HCT116 (cell line): ENCODE measurements at regions not wholly inside any gene's neighbourhood (a gene's known extent, or its start where the extent isn't known, plus 50 kb on each side); places are given as distances from the start of the nearest gene placed in this dataset.

Source experiments
- ATAC-seq: fragments of 200-7000 bp; cut with Tn5 transposase; 2 replicates; pipeline ENCODE4 v1.9.1; 2020; ENCODE audit warnings: mild to moderate bottlenecking, moderate library complexity
- BruUV-seq: library from RNA; stranded (reverse); fragments of 400-500 nt; replicated peaks from 2 replicates; lab custom pipeline; 2021; lab: Mats Ljungman, UMichigan
- CTCF ChIA-PET: fragments of 300-600 bp; sonication (Branson Sonifier 250); formaldehyde crosslinking; loops from one replicate; lab custom pipeline; 2021; ENCODE audit warnings: antibody characterized with exemption; lab: Charles Lee
- POLR2A ChIA-PET: fragments of 300-600, 350-600 bp; sonication (Branson Sonifier 250); formaldehyde crosslinking; loops from one replicate; lab custom pipeline; 2021; ENCODE audit warnings: antibody characterized with exemption; lab: Charles Lee
- RAD21 ChIA-PET, 2 experiments: fragments of 300-600 bp; sonication (Branson Sonifier 250); formaldehyde crosslinking; loops; one replicate each; lab custom pipeline; 2023; ENCODE audit warnings: low total read pairs in 2 of 2; ENCODE audit not compliant: uncharacterized antibody in 2 of 2, unreplicated experiment in 2 of 2, low non-redundant PET in 1 of 2; lab: Charles Lee
- DNase-seq: peaks from one replicate; pipeline ENCODE4 v3.0.0-alpha.2; 2010; ENCODE audit warnings: low read depth, low spot score
- H2AFZ ChIP-seq: fragments of 200-600 bp; shearing (Covaris generic), sonication (generic); 2 replicates; pipeline ENCODE4 v1.6.1; 2017; ENCODE audit warnings: low read depth, mixed run types, mixed read lengths, antibody characterized with exemption, low read length; ENCODE audit not compliant: poor library complexity, severe bottlenecking
- H3K27ac ChIP-seq: 2 replicates; pipeline ENCODE4 v1.5.1; 2012; ENCODE audit warnings: low read depth, low read length
- H3K27me3 ChIP-seq: fragments of 200-600 bp; sonication (generic); 2 replicates; pipeline ENCODE4 v1.6.1; 2016; ENCODE audit warnings: mixed run types, low read length, mixed read lengths; ENCODE audit not compliant: insufficient read depth
- H3K36me3 ChIP-seq, 2 experiments: fragments of 200-500 bp in 1 of 2; fragments of 200-600 bp in 1 of 2; sonication (Bioruptor generic) in 1 of 2; sonication (generic) in 1 of 2; 2 replicates each; pipeline versions ENCODE4 v1.5.1 to v1.6.1; 2014 to 2016; ENCODE audit warnings: low read length in 2 of 2, inconsistent platforms in 1 of 2, mixed read lengths in 1 of 2, mixed run types in 1 of 2; ENCODE audit not compliant: insufficient read depth in 2 of 2, control insufficient read depth in 1 of 2
- H3K4me1 ChIP-seq, 2 experiments: fragments of 200-600 bp in 1 of 2; sonication (generic) in 1 of 2; 2 replicates each; pipeline versions ENCODE4 v1.5.1 to v1.6.1; 2012 to 2017; ENCODE audit warnings: low read length in 2 of 2, inconsistent platforms in 1 of 2, mild to moderate bottlenecking in 1 of 2, mixed read lengths in 1 of 2, mixed run types in 1 of 2, moderate library complexity in 1 of 2; ENCODE audit not compliant: insufficient read depth in 2 of 2, control insufficient read depth in 1 of 2
- H3K4me2 ChIP-seq: fragments of 200-600 bp; sonication (generic); 2 replicates; pipeline ENCODE4 v1.6.1; 2017; ENCODE audit warnings: mixed run types, low read length, mixed read lengths
- H3K4me3 ChIP-seq, 2 experiments: fragments of 200-600 bp in 1 of 2; sonication (generic) in 1 of 2; replicated peaks in 1 of 2; 2 replicates each; pipeline ENCODE4 v1.5.1; 2011 to 2016; ENCODE audit warnings: low read length in 2 of 2, control low read depth in 1 of 2, low read depth in 1 of 2, mild to moderate bottlenecking in 1 of 2, mixed read lengths in 1 of 2, mixed run types in 1 of 2
- H3K79me2 ChIP-seq: fragments of 200-600 bp; sonication (generic); 2 replicates; pipeline ENCODE4 v1.6.1; 2017; ENCODE audit warnings: mild to moderate bottlenecking, mixed run types, low read length, moderate library complexity, mixed read lengths; ENCODE audit not compliant: insufficient read depth
- H3K9ac ChIP-seq: fragments of 200-600 bp; sonication (generic); 2 replicates; pipeline ENCODE4 v1.6.1; 2016; ENCODE audit warnings: low read length, mixed read lengths
- H3K9me2 ChIP-seq: fragments of 200-600 bp; sonication (generic), shearing (Covaris generic); 2 replicates; pipeline ENCODE4 v1.6.1; 2017; ENCODE audit warnings: mixed run types, mild to moderate bottlenecking, moderate library complexity; ENCODE audit not compliant: insufficient read depth
- H3K9me3 ChIP-seq, 2 experiments: fragments of 200-500 bp in 1 of 2; fragments of 200-600 bp in 1 of 2; sonication (Bioruptor generic) in 1 of 2; sonication (generic) in 1 of 2; 2 replicates each; pipeline ENCODE4 v1.6.1; 2014 to 2017; ENCODE audit warnings: low read length in 2 of 2, mixed read lengths in 2 of 2, inconsistent platforms in 1 of 2, low read depth in 1 of 2, mild to moderate bottlenecking in 1 of 2, mixed run types in 1 of 2, moderate library complexity in 1 of 2; ENCODE audit not compliant: control insufficient read depth in 1 of 2, insufficient read depth in 1 of 2
- H4K20me1 ChIP-seq: fragments of 200-600 bp; sonication (generic), shearing (Covaris generic); 2 replicates; pipeline ENCODE4 v1.6.1; 2017; ENCODE audit warnings: mixed run types, mild to moderate bottlenecking, moderate library complexity; ENCODE audit not compliant: insufficient read depth
- CEBPB ChIP-seq: IDR thresholded peaks from 2 replicates; pipeline ENCODE4 v1.6.1; 2012; ENCODE audit warnings: low read depth
- EGR1 ChIP-seq: IDR thresholded peaks from 2 replicates; pipeline ENCODE4 v1.6.1; 2012; ENCODE audit warnings: low read depth
- ELF1 ChIP-seq: IDR thresholded peaks from 2 replicates; pipeline ENCODE4 v1.6.1; 2012; ENCODE audit warnings: low read depth, borderline replicate concordance
- EZH2 ChIP-seq: fragments of 200-600 bp; sonication (generic); IDR thresholded peaks from 2 replicates; pipeline ENCODE4 v1.6.1; 2017; ENCODE audit warnings: antibody characterized with exemption, mixed run types
- FOSL1 ChIP-seq: IDR thresholded peaks from 2 replicates; pipeline ENCODE4 v1.6.1; 2012; ENCODE audit warnings: low read depth
- POLR2A ChIP-seq: IDR thresholded peaks from 2 replicates; pipeline ENCODE4 v1.7.0; 2011; ENCODE audit warnings: borderline replicate concordance; ENCODE audit not compliant: insufficient read depth, insufficient read length; ENCODE audit errors: extremely low read depth
- POLR2AphosphoS5 ChIP-seq: IDR thresholded peaks from 2 replicates; pipeline ENCODE4 v1.6.1; 2011; ENCODE audit warnings: mild to moderate bottlenecking, low read depth, low read length, moderate library complexity
- SIN3A ChIP-seq: IDR thresholded peaks from 2 replicates; pipeline ENCODE4 v1.6.1; 2012; ENCODE audit warnings: low read depth
- SP1 ChIP-seq: IDR thresholded peaks from 2 replicates; pipeline ENCODE4 v1.6.1; 2012; ENCODE audit warnings: low read depth
- SRF ChIP-seq: IDR thresholded peaks from 2 replicates; pipeline ENCODE4 v1.6.1; 2012; ENCODE audit warnings: low read depth
- TCF7L2 ChIP-seq: IDR thresholded peaks from 2 replicates; pipeline ENCODE4 v1.7.0; 2011; ENCODE audit warnings: borderline replicate concordance, inconsistent platforms; ENCODE audit not compliant: insufficient read depth, insufficient read length; ENCODE audit errors: extremely low read depth
- YY1 ChIP-seq: IDR thresholded peaks from 2 replicates; pipeline ENCODE4 v1.6.1; 2011; ENCODE audit warnings: low read length, low read depth, moderate library complexity, mild to moderate bottlenecking; ENCODE audit not compliant: insufficient replicate concordance; ENCODE audit errors: extremely low read depth
- ZFX ChIP-seq: fragments of 450-650 bp; IDR thresholded peaks from 2 replicates; pipeline ENCODE4 v1.6.1; 2017
- ZNF274 ChIP-seq: fragments of 200-500 bp; sonication (Bioruptor generic); IDR thresholded peaks from 2 replicates; pipeline ENCODE4 v1.6.1; 2014; ENCODE audit warnings: mild to moderate bottlenecking, low read depth, low read length, inconsistent platforms
- intact Hi-C: fragments of 100-400 bp; cut with micrococcal nuclease; formaldehyde crosslinking; loops from 2 replicates; pipeline ENCODE4 v1.10.0; 2022
- TF ChIP-seq, protein P1 (sequence below): IDR thresholded peaks from 2 replicates; pipeline ENCODE4 v1.6.1; 2012
- TF ChIP-seq, protein P2 (sequence below): IDR thresholded peaks from 2 replicates; pipeline ENCODE4 v1.6.1; 2012
- TF ChIP-seq, protein P3 (sequence below): IDR thresholded peaks from 2 replicates; pipeline ENCODE4 v1.6.1; 2011; ENCODE audit warnings: mild to moderate bottlenecking, low read length, moderate library complexity; ENCODE audit not compliant: insufficient replicate concordance; ENCODE audit errors: extremely low read depth
- TF ChIP-seq, protein P4 (sequence below), 3 experiments: fragments of 200-600 bp in 1 of 3; sonication (generic) in 1 of 3; IDR thresholded peaks in 2 of 3; conservative IDR thresholded peaks in 1 of 3; 2 replicates each; pipeline ENCODE4 v1.5.1; 2012 to 2017; ENCODE audit warnings: low read depth in 2 of 3, low read length in 2 of 3, antibody characterized with exemption in 1 of 3, borderline replicate concordance in 1 of 3, control low read depth in 1 of 3, mild to moderate bottlenecking in 1 of 3, mixed read lengths in 1 of 3, mixed run types in 1 of 3, moderate library complexity in 1 of 3; ENCODE audit not compliant: insufficient read depth in 1 of 3
- TF ChIP-seq, protein P5 (sequence below): IDR thresholded peaks from 2 replicates; pipeline ENCODE4 v1.6.1; 2012; ENCODE audit warnings: low read depth

DNA sequence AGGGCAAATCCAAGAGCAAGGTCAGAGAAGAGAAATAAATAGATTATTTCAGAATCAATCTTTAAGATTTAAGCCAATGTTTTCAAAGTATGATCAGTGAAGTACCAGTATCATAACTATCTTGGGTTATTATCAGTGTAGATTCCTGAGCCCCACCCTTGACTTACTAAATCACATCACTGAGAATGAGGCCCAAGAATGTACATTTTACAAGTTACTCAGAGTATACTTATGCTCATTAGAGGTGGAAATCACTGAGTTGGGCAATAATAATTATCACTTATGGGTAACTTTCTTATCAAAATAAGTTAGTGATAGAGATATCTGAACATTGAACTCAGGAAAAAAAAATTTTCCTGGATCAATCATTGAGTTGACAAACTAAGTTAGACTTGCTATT lies 121.6 kb upstream of the NOCT start:
- H3K9me3 ChIP-seq, result no peaks in the 10 kb centered on the region
- DNase-seq, result no peak
- H3K9me2 ChIP-seq, result no peaks in the 10 kb centered on the region
- H3K36me3 ChIP-seq, result no peaks in the 10 kb centered on the region
- no peak overlapping the region for H3K27ac ChIP-seq
- ATAC-seq, result no peak
- RAD21 ChIA-PET, result no interaction called here
- H3K4me3 ChIP-seq, result no peak overlapping the region
- H4K20me1 ChIP-seq, result no peaks in the 10 kb centered on the region
- POLR2A ChIA-PET, result no interaction called here
- H3K9ac ChIP-seq, result no peak overlapping the region
- intact Hi-C loops, result no loop called here
- BruUV-seq, result no TSS peak
- CTCF ChIA-PET, result no interaction called here
- H3K4me2 ChIP-seq, result no peak overlapping the region
- H3K79me2 ChIP-seq, result no peaks in the 10 kb centered on the region
- no peaks in the 10 kb centered on the region; a peak in 1 of 4 replicates for H3K4me1 ChIP-seq
- no peak overlapping the region for H2AFZ ChIP-seq
- TF ChIP-seq TCF7L2, result no peak
- TF ChIP-seq SRF, result no peak
- TF ChIP-seq, protein P1, sequence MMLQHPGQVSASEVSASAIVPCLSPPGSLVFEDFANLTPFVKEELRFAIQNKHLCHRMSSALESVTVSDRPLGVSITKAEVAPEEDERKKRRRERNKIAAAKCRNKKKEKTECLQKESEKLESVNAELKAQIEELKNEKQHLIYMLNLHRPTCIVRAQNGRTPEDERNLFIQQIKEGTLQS, result no peak
- TF ChIP-seq, protein P2, sequence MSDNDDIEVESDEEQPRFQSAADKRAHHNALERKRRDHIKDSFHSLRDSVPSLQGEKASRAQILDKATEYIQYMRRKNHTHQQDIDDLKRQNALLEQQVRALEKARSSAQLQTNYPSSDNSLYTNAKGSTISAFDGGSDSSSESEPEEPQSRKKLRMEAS, result no peak
- no peak for TF ChIP-seq CEBPB
- no peak for TF ChIP-seq ZFX
- no peak for TF ChIP-seq EGR1
- no peak for TF ChIP-seq YY1
- no peak for TF ChIP-seq EZH2
- no peak for TF ChIP-seq SP1
- TF ChIP-seq, protein P3, sequence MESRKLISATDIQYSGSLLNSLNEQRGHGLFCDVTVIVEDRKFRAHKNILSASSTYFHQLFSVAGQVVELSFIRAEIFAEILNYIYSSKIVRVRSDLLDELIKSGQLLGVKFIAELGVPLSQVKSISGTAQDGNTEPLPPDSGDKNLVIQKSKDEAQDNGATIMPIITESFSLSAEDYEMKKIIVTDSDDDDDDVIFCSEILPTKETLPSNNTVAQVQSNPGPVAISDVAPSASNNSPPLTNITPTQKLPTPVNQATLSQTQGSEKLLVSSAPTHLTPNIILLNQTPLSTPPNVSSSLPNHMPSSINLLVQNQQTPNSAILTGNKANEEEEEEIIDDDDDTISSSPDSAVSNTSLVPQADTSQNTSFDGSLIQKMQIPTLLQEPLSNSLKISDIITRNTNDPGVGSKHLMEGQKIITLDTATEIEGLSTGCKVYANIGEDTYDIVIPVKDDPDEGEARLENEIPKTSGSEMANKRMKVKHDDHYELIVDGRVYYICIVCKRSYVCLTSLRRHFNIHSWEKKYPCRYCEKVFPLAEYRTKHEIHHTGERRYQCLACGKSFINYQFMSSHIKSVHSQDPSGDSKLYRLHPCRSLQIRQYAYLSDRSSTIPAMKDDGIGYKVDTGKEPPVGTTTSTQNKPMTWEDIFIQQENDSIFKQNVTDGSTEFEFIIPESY, result no peak
- no peak for TF ChIP-seq ZNF274
- no peak for TF ChIP-seq ELF1
- no peak for TF ChIP-seq POLR2A
- no peak for TF ChIP-seq SIN3A
- no peak for TF ChIP-seq FOSL1
- no peak for TF ChIP-seq POLR2AphosphoS5
- TF ChIP-seq, protein P4, sequence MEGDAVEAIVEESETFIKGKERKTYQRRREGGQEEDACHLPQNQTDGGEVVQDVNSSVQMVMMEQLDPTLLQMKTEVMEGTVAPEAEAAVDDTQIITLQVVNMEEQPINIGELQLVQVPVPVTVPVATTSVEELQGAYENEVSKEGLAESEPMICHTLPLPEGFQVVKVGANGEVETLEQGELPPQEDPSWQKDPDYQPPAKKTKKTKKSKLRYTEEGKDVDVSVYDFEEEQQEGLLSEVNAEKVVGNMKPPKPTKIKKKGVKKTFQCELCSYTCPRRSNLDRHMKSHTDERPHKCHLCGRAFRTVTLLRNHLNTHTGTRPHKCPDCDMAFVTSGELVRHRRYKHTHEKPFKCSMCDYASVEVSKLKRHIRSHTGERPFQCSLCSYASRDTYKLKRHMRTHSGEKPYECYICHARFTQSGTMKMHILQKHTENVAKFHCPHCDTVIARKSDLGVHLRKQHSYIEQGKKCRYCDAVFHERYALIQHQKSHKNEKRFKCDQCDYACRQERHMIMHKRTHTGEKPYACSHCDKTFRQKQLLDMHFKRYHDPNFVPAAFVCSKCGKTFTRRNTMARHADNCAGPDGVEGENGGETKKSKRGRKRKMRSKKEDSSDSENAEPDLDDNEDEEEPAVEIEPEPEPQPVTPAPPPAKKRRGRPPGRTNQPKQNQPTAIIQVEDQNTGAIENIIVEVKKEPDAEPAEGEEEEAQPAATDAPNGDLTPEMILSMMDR (IDR thresholded peaks at IDR 0.05 in 2 of 3, conservative IDR thresholded peaks at IDR 0.05 in 1 of 3; ENCODE audit: borderline replicate concordance in 1 of 3, insufficient read depth in 1 of 3, low read depth in 2 of 3, low read length in 2 of 3), result no peak
- TF ChIP-seq, protein P5, sequence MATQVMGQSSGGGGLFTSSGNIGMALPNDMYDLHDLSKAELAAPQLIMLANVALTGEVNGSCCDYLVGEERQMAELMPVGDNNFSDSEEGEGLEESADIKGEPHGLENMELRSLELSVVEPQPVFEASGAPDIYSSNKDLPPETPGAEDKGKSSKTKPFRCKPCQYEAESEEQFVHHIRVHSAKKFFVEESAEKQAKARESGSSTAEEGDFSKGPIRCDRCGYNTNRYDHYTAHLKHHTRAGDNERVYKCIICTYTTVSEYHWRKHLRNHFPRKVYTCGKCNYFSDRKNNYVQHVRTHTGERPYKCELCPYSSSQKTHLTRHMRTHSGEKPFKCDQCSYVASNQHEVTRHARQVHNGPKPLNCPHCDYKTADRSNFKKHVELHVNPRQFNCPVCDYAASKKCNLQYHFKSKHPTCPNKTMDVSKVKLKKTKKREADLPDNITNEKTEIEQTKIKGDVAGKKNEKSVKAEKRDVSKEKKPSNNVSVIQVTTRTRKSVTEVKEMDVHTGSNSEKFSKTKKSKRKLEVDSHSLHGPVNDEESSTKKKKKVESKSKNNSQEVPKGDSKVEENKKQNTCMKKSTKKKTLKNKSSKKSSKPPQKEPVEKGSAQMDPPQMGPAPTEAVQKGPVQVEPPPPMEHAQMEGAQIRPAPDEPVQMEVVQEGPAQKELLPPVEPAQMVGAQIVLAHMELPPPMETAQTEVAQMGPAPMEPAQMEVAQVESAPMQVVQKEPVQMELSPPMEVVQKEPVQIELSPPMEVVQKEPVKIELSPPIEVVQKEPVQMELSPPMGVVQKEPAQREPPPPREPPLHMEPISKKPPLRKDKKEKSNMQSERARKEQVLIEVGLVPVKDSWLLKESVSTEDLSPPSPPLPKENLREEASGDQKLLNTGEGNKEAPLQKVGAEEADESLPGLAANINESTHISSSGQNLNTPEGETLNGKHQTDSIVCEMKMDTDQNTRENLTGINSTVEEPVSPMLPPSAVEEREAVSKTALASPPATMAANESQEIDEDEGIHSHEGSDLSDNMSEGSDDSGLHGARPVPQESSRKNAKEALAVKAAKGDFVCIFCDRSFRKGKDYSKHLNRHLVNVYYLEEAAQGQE, result no peak
- TF ChIP-seq, all 23 proteins: peak for 0
- no peaks in the 10 kb centered on the region for H3K27me3 ChIP-seq
